HG02763 (cell line): ENCODE measurements at regions not wholly inside any gene's neighbourhood (a gene's known extent, or its start where the extent isn't known, plus 50 kb on each side); places are given as distances from the start of the nearest gene placed in this dataset.

Experiments used
- ATAC-seq: cut with Tn5 transposase; IDR thresholded peaks from one replicate; pipeline ENCODE4 v1.9.1; 2021; ENCODE audit warnings: mild to moderate bottlenecking, moderate library complexity; ENCODE audit not compliant: unreplicated experiment

- ATAC-seq, result no peak
Observed at GRCh38 chr9:108139900-108140299, 650.3 kb upstream of the KLF4 start.

GRCh38 chr9:108138516-108138915, 648.9 kb upstream of the KLF4 start:
- ATAC-seq, result no peak

GRCh38 chr9:108136656-108137055, 647.1 kb upstream of the KLF4 start:
- no peak for ATAC-seq

GRCh38 chr9:108134486-108135128, 645.0 kb upstream of the KLF4 start:
- no peak for ATAC-seq

- ATAC-seq, result no peak
Observed at GRCh38 chr9:108133680-108134079, 644.1 kb upstream of the KLF4 start.

- ATAC-seq, result no peak
Observed at GRCh38 chr9:108133101-108133500, 643.5 kb upstream of the KLF4 start.

GRCh38 chr9:108130905-108131304, 641.3 kb upstream of the KLF4 start:
- ATAC-seq, result no peak

- ATAC-seq, result no peak
Observed at GRCh38 chr9:108125625-108126024, 636.1 kb upstream of the KLF4 start.

- no peak for ATAC-seq
Observed at GRCh38 chr9:108119530-108120113, 630.1 kb upstream of the KLF4 start.

- ATAC-seq, result no peak
Observed at GRCh38 chr9:108117795-108118194, 628.2 kb upstream of the KLF4 start.

- no peak for ATAC-seq
Observed at GRCh38 chr9:108117306-108117705, 627.7 kb upstream of the KLF4 start.

- no peak for ATAC-seq
Observed at GRCh38 chr9:108113596-108113995, 624.0 kb upstream of the KLF4 start.

GRCh38 chr9:108109927-108110690, 620.5 kb upstream of the KLF4 start:
- no peak for ATAC-seq

- no peak for ATAC-seq
Observed at GRCh38 chr9:108108852-108109448, 619.4 kb upstream of the KLF4 start.

- no peak for ATAC-seq
Observed at GRCh38 chr9:108108280-108108851, 618.8 kb upstream of the KLF4 start.

- ATAC-seq, result no peak
Observed at GRCh38 chr9:108105885-108106284, 616.3 kb upstream of the KLF4 start.

- no peak for ATAC-seq
Observed at GRCh38 chr9:108104991-108105390, 615.4 kb upstream of the KLF4 start.

GRCh38 chr9:108103046-108103693, 613.6 kb upstream of the KLF4 start:
- no peak for ATAC-seq

GRCh38 chr9:108101410-108101809, 611.8 kb upstream of the KLF4 start:
- ATAC-seq, result no peak

- ATAC-seq, result no peak
Observed at GRCh38 chr9:108100571-108100970, 611.0 kb upstream of the KLF4 start.

GRCh38 chr9:108099854-108100253, 610.3 kb upstream of the KLF4 start:
- ATAC-seq, result no peak
